ENCODE measurements at regions not wholly inside any gene's neighbourhood (a gene's known extent, or its start where the extent isn't known, plus 50 kb on each side); places are given as distances from the start of the nearest gene placed in this dataset.

GRCh38 chr6:56368491-56368890 is 121.1 kb upstream of the COL21A1 start:
- H3K9me3 ChIP-seq (ENCODE audit: low read depth, low read length, poor library complexity, severe bottlenecking): no peaks in the 10 kb centered on the region
- no peak overlapping the region for H3K4me3 ChIP-seq (ENCODE audit: low read depth, low read length, poor library complexity, severe bottlenecking)
- ChIA-PET POLR2A (ENCODE audit: low non-redundant PET) (no interaction called here), CTCF (no interaction called here)
- intact Hi-C loops (cut with micrococcal nuclease; ENCODE audit: unreplicated experiment): loop anchor here (10.0 kb wide), 1 partner anchor 486 kb away; no protein-coding TSS in a partner anchor
- TF ChIP-seq EZH2 (IDR thresholded peaks at IDR 0.05; ENCODE audit: borderline replicate concordance, low read depth, low read length, poor library complexity, severe bottlenecking) (no peak), CTCF (conservative IDR thresholded peaks at IDR 0.05; ENCODE audit: low read depth, low read length) (no peak)
- H3K4me1 ChIP-seq (ENCODE audit: insufficient read depth, low read length, poor library complexity, severe bottlenecking): peaks cover 40% of the 10 kb centered on the region
- H3K27me3 ChIP-seq (replicated peaks; ENCODE audit: insufficient read depth, low read depth, low read length, poor library complexity): no peaks in the 10 kb centered on the region
- H3K36me3 ChIP-seq (ENCODE audit: insufficient read depth, low read length, poor library complexity, severe bottlenecking): no peaks in the 10 kb centered on the region
- DNase-seq (ENCODE audit: low spot score): peak; percentile 36
- no peak overlapping the region for H3K27ac ChIP-seq (ENCODE audit: low read depth, low read length, poor library complexity, severe bottlenecking)
- no TSS peak for BruUV-seq (replicated peaks)

- Histone ChIP-seq H3K27me3 (replicated peaks; ENCODE audit: insufficient read depth, low read depth, low read length, poor library complexity) (no peaks in the 10 kb centered on the region), H3K36me3 (ENCODE audit: insufficient read depth, low read length, poor library complexity, severe bottlenecking) (no peaks in the 10 kb centered on the region), H3K9me3 (ENCODE audit: low read depth, low read length, poor library complexity, severe bottlenecking) (no peaks in the 10 kb centered on the region), H3K4me3 (ENCODE audit: low read depth, low read length, poor library complexity, severe bottlenecking) (no peak overlapping the region), H3K4me1 (ENCODE audit: insufficient read depth, low read length, poor library complexity, severe bottlenecking) (peaks cover 37% of the 10 kb centered on the region), H3K27ac (ENCODE audit: low read depth, low read length, poor library complexity, severe bottlenecking) (no peak overlapping the region)
- POLR2A ChIA-PET (ENCODE audit: low non-redundant PET): no interaction called here
- CTCF ChIA-PET: interaction anchor here (0.6 kb wide), 1 partner anchor 227 kb away, joined by 3 read pairs; no protein-coding TSS in a partner anchor
- DNase-seq (ENCODE audit: low spot score): no peak
- intact Hi-C loops (cut with micrococcal nuclease; ENCODE audit: unreplicated experiment): loop anchor here (10.0 kb wide), 1 partner anchor 489 kb away; no protein-coding TSS in a partner anchor
- BruUV-seq (replicated peaks): no TSS peak
- no peak for TF ChIP-seq EZH2 (IDR thresholded peaks at IDR 0.05; ENCODE audit: borderline replicate concordance, low read depth, low read length, poor library complexity, severe bottlenecking)
- TF ChIP-seq CTCF (conservative IDR thresholded peaks at IDR 0.05; ENCODE audit: low read depth, low read length): no peak
Observed at GRCh38 chr6:56366141-56366852, 118.9 kb upstream of the COL21A1 start.

- CTCF ChIA-PET: no interaction called here
- no peaks in the 10 kb centered on the region for H3K27me3 ChIP-seq (replicated peaks; ENCODE audit: insufficient read depth, low read depth, low read length, poor library complexity)
- TF ChIP-seq EZH2 (IDR thresholded peaks at IDR 0.05; ENCODE audit: borderline replicate concordance, low read depth, low read length, poor library complexity, severe bottlenecking): no peak
- no peak for TF ChIP-seq CTCF (conservative IDR thresholded peaks at IDR 0.05; ENCODE audit: low read depth, low read length)
- no peaks in the 10 kb centered on the region for H3K36me3 ChIP-seq (ENCODE audit: insufficient read depth, low read length, poor library complexity, severe bottlenecking)
- H3K4me3 ChIP-seq (ENCODE audit: low read depth, low read length, poor library complexity, severe bottlenecking): no peak overlapping the region
- POLR2A ChIA-PET (ENCODE audit: low non-redundant PET): no interaction called here
- H3K4me1 ChIP-seq (ENCODE audit: insufficient read depth, low read length, poor library complexity, severe bottlenecking): peaks cover 23% of the 10 kb centered on the region
- H3K27ac ChIP-seq (ENCODE audit: low read depth, low read length, poor library complexity, severe bottlenecking): no peak overlapping the region
- H3K9me3 ChIP-seq (ENCODE audit: low read depth, low read length, poor library complexity, severe bottlenecking): no peaks in the 10 kb centered on the region
- intact Hi-C loops (cut with micrococcal nuclease; ENCODE audit: unreplicated experiment): loop anchor here (10.0 kb wide), 1 partner anchor 490 kb away; no protein-coding TSS in a partner anchor
- DNase-seq (ENCODE audit: low spot score): peak; percentile 44
- no TSS peak for BruUV-seq (replicated peaks)
Observed at GRCh38 chr6:56364827-56365339, 117.5 kb upstream of the COL21A1 start.

Measured in A673 (cell line).